ENCODE measurements at regions not wholly inside any gene's neighbourhood (a gene's known extent, or its start where the extent isn't known, plus 50 kb on each side); places are given as distances from the start of the nearest gene placed in this dataset.
A peak's percentile ranks its signal among the peaks of the same experiment; 100 is the strongest.
"Not testable (repeated sequence)": the region's sequence is repeated elsewhere in the genome, so short reads cannot be mapped to it uniquely, and the experiment has no call there.

DNA sequence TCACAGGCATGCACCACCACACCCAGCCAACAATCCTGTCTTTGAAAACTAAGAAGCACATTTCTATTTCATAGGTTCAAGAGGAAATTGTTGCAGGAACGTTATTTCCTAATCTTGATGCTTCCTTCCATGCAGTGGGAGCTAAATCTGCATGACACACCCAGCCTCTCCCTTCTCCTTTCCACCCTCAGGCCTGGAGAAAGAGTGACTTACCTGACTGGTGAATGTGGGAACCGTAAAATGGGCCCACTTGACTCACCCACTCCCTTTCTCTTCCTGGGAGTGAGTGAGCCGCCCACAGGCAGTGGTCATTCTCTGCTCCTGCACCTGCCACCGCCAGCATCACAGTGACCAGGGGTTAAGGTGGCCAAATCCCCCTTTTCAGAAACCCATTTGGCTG is 78.2 kb downstream of the C9orf50 start:
- POLR2A ChIA-PET = no interaction called here
- H3K9me3 Mint-ChIP-seq (ENCODE audit: low read depth) = peaks cover 8% of the 10 kb centered on the region
- H3K27ac Mint-ChIP-seq = no peak overlapping the region
- DNase-seq (no peak), ATAC-seq (no peak)
- intact Hi-C loops (cut with DNase I, micrococcal nuclease) = no loop called here
- H3K4me3 Mint-ChIP-seq = no peak overlapping the region
- no peaks in the 10 kb centered on the region for H3K4me1 Mint-ChIP-seq
- peaks cover 11% of the 10 kb centered on the region for H3K27me3 Mint-ChIP-seq
- CTCF ChIA-PET = interaction anchor here (0.8 kb wide), 1 partner anchor 10 kb away, joined by 3 read pairs; no protein-coding TSS in a partner anchor
- peaks cover 2% of the 10 kb centered on the region for H3K36me3 Mint-ChIP-seq (ENCODE audit: low read depth)

GRCh38 chr9:129541270-129541669 is 79.6 kb downstream of the C9orf50 start:
- Mint-ChIP-seq H3K27me3 (peaks cover 11% of the 10 kb centered on the region), H3K36me3 (ENCODE audit: low read depth) (peaks cover 2% of the 10 kb centered on the region), H3K4me3 (no peak overlapping the region), H3K27ac (no peak overlapping the region), H3K4me1 (no peaks in the 10 kb centered on the region), H3K9me3 (ENCODE audit: low read depth) (peaks cover 8% of the 10 kb centered on the region)
- ChIA-PET POLR2A (no interaction called here), CTCF (no interaction called here)
- DNase-seq = no peak
- no peak for ATAC-seq
- intact Hi-C loops (cut with DNase I, micrococcal nuclease) = no loop called here

DNA sequence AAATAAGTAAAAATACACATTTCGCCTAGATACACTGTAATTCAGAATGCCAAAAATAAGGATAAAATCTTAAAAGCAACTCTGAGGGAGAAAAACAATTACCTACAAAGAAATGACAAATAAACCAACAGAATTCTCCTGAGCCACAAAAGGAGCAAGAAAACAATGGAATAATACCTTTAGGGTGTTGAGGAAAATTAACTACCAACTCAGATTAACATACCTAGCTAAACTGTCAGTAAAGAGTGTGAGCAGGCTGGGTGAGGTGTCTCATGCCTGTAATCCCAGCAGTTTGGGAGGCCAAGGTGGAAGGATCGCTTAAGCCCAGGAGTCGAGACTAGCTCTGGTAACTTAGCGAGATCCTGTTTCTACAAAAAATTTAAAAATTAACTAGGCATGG is 81.5 kb downstream of the C9orf50 start:
- intact Hi-C loops (cut with DNase I, micrococcal nuclease) = no loop called here
- DNase-seq = no peak
- Mint-ChIP-seq H3K27me3 (peaks cover 11% of the 10 kb centered on the region), H3K4me1 (no peaks in the 10 kb centered on the region), H3K9me3 (ENCODE audit: low read depth) (peaks cover 8% of the 10 kb centered on the region), H3K4me3 (no peak overlapping the region), H3K27ac (no peak overlapping the region), H3K36me3 (ENCODE audit: low read depth) (peaks cover 2% of the 10 kb centered on the region)
- ChIA-PET POLR2A (no interaction called here), CTCF (interaction anchor here (0.8 to 1.9 kb wide), 4 partner anchors 8 to 408 kb away, joined by 3 to 7 read pairs (median 3); no protein-coding TSS in a partner anchor)
- ATAC-seq = no peak

DNA sequence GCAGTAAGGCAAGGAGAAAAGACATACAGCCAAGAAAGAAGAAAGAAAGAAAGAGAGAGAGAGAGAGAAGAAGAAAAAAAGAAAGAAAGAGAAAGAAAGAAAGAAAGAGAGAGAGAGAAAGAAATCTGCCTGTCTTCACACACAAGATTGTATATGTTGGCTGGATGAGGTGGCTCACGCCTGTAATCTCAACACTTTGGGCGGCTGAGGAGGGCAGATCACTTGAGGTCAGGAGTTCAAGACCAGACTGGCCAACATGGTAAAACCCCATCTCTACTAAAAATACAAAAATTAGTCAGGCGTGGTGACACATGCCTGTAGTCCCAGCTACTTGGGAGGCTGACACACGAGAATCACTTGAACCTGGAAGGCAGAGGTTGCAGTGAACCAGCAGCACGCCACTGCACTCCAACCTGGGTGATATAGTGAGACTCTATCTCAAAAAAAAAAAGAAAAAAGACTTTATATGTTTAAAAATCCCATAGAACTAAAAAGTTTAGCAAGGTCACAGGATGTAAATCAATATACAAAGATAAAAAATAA is 89.0 kb downstream of the C9orf50 start:
- H3K27ac Mint-ChIP-seq; POLR2A ChIA-PET; H3K4me3 Mint-ChIP-seq; H3K36me3 Mint-ChIP-seq (ENCODE audit: low read depth); H3K27me3 Mint-ChIP-seq; H3K4me1 Mint-ChIP-seq; H3K9me3 Mint-ChIP-seq (ENCODE audit: low read depth); ATAC-seq; intact Hi-C loops (cut with DNase I, micrococcal nuclease): not testable (repeated sequence)
- CTCF ChIA-PET = interaction anchor here (0.7 to 1.0 kb wide), 2 partner anchors 16 to 317 kb away, joined by 3 to 4 read pairs; no protein-coding TSS in a partner anchor
- peak; percentile 32 for DNase-seq

DNA sequence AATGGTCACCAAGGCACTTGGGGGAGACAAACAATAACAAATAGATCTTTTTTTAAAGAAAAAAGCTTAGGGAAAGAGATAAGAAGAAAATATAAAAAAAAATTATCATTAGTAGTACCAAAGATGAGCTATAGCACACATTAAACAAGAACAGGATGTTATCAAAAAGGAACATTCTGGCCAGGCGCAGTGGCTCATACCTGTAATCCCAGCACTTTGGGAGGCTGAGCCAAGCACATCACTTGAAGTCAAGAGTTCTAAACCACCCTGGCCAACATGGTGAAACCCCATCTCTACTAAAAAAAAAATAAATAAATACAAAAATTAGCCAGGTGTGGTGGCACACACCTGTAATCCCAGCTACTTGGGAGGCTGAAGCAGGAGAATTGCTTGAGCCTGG is 92.9 kb downstream of the C9orf50 start:
- ATAC-seq, H3K4me3 Mint-ChIP-seq: not testable (repeated sequence)

DNA sequence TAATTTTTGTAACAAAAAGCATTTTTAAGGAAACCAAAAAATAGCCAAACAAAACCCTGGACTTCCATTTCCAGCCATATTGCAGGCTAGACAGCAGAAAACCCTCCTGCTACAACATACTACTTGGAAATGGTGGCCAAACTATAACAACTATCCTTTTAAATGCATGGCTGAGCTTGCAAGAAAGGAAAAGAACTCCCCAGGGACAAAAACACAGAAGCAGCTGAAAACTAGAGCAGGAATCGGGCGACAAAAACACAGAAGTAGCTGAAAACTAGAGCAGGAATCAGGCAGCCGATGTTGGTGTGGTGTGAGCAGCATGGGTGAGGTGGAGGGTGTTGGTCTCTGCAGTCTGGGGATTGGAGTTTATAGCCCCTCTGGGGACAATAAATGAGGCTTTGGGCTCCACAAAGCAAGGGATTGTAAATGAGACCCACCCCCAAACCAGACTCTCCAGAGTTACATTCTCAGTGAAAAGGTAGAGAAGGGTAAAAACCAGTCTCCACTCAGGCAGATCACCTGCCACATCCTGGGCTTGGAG is 95.2 kb downstream of the C9orf50 start:
- no peaks in the 10 kb centered on the region for H3K4me1 Mint-ChIP-seq
- ChIA-PET POLR2A (no interaction called here), CTCF (no interaction called here)

More for the DNA sequence above, 92.9 kb downstream of the C9orf50 start:
- H3K9me3 Mint-ChIP-seq (ENCODE audit: low read depth); DNase-seq; H3K27me3 Mint-ChIP-seq; H3K36me3 Mint-ChIP-seq (ENCODE audit: low read depth); H3K27ac Mint-ChIP-seq; intact Hi-C loops (cut with DNase I, micrococcal nuclease); H3K4me1 Mint-ChIP-seq; POLR2A ChIA-PET: not testable (repeated sequence)
- CTCF ChIA-PET = interaction anchor here (0.6 kb wide), 1 partner anchor 396 kb away, joined by 3 read pairs; no protein-coding TSS in a partner anchor

DNA sequence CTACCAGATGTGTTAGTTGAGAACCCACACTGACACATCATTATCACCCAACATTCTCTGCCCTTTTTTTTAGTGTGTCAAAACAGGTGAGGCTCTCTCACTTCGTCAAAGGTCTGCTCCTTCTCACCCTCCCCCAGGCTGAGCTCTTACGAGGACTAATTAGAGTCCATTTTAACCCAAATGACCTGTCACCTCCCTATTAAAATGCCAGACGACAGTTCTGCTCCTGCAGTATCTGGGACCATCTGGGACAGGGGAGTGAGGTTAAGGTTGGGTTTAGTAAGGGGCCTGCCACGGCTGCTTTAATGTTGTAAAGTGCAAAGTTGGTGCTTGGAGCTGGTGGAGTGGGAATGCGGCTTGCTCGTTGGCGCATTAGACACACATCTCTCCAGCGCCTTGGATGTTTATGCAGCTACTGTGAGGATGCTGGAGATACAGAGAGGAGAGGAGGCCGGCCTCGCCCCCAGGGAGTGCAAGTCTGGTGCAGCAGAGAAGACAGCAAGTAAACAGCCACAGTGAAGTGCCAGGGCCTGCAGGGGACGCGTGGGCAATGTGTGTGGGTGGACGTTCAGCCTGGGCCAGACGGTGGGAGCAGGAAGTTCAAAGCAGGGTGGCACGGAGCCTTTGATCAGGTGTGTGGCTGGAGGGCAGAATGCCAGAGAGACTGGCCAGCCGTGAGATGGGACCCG is 96.2 kb downstream of the C9orf50 start:
- H3K4me1 Mint-ChIP-seq = no peaks in the 10 kb centered on the region
- CTCF ChIA-PET = no interaction called here
- ATAC-seq (no peak), DNase-seq (no peak)
- no peaks in the 10 kb centered on the region for H3K36me3 Mint-ChIP-seq (ENCODE audit: low read depth)
- no peak overlapping the region for H3K27ac Mint-ChIP-seq
- no peak overlapping the region for H3K4me3 Mint-ChIP-seq
- intact Hi-C loops (cut with DNase I, micrococcal nuclease) = no loop called here
- H3K9me3 Mint-ChIP-seq (ENCODE audit: low read depth) = peaks cover 3% of the 10 kb centered on the region
- H3K27me3 Mint-ChIP-seq = peaks cover 3% of the 10 kb centered on the region
- POLR2A ChIA-PET = no interaction called here

More for the DNA sequence above, 95.2 kb downstream of the C9orf50 start:
- ATAC-seq (no peak), DNase-seq (no peak)
- intact Hi-C loops (cut with DNase I, micrococcal nuclease) = no loop called here
- H3K27ac Mint-ChIP-seq = no peak overlapping the region
- no peaks in the 10 kb centered on the region for H3K36me3 Mint-ChIP-seq (ENCODE audit: low read depth)
- H3K9me3 Mint-ChIP-seq (ENCODE audit: low read depth) = peaks cover 3% of the 10 kb centered on the region
- peaks cover 3% of the 10 kb centered on the region for H3K27me3 Mint-ChIP-seq
- no peak overlapping the region for H3K4me3 Mint-ChIP-seq

DNA sequence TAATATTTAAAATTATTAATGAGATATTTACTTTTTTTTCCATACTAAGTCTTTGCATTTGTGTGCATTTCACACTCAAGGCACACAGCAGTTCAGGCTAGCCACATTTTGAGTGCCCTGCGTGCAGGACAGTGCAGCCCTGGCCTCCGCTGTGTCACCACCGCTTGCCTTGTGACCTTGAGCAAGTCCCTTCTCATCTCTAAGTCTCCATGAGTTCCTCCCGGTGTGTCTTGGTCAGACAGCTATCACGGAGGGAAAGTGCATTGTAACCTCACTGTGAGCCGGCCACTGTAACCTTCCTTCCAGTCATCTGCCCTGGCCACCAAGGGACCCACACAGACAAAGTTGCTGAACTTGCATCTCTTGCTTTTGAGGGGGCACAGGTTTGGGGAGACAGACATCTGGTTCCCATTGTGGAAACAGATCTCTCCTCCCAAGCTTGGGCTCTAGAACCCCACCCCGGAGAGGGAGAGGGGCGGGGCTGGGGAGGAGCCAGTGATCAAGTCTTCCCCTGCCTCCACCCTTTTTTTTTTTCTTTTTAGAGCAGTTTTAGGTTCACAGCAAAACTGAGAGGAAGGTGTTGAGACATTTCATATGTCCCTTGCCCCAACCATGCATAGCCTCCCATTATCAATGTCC is 96.8 kb downstream of the C9orf50 start:
- POLR2A ChIA-PET = no interaction called here
- H3K36me3 Mint-ChIP-seq (ENCODE audit: low read depth) = no peaks in the 10 kb centered on the region
- intact Hi-C loops (cut with DNase I, micrococcal nuclease) = no loop called here
- H3K4me3 Mint-ChIP-seq = no peak overlapping the region
- H3K4me1 Mint-ChIP-seq = no peaks in the 10 kb centered on the region
- CTCF ChIA-PET = no interaction called here
- peaks cover 3% of the 10 kb centered on the region for H3K27me3 Mint-ChIP-seq
- no peak for ATAC-seq
- H3K27ac Mint-ChIP-seq = no peak overlapping the region
- no peak for DNase-seq
- H3K9me3 Mint-ChIP-seq (ENCODE audit: low read depth) = peaks cover 3% of the 10 kb centered on the region

DNA sequence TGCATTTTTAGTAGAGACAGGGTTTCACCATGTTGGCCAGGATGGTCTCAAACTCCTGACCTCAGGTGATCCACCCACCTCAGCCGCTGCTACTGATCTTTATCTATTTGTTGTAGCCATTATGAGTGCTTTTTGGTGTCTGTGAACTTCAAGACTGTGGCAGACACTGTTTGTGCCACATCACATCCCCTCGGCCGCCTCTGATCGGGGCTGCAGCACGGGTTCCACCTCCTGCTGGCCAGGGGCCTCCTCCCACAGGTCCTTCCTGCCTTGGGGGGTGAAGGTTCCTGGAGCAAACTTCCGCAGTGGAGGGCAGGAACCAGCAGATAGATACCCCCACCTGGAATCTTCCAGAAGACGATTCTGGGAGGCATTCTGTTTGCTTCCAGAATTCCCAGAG is 98.5 kb downstream of the C9orf50 start:
- peaks cover 3% of the 10 kb centered on the region for H3K27me3 Mint-ChIP-seq

DNA sequence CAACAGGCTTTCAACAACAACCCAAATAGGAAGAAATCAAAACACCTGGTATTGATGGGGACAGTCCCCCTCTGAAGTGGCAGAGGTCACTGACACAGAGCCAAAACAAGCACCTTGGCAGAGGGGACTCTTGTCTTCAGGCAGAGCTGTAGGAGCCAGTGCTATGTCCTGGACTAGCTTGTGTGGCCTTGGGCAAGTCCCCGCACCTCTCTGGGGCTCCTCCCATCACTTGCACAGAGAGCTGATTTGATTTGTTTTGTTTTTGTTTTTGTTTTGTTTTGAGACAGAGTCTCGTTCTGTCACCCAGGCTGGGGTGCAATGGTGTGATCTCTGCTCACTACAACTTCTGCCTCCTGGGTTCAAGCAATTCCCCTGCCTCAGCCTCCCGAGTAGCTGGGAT is 100.8 kb downstream of the C9orf50 start:
- Mint-ChIP-seq H3K4me3 (no peak overlapping the region), H3K27ac (no peak overlapping the region), H3K27me3 (peaks cover 3% of the 10 kb centered on the region), H3K4me1 (no peaks in the 10 kb centered on the region), H3K9me3 (ENCODE audit: low read depth) (peaks cover 11% of the 10 kb centered on the region), H3K36me3 (ENCODE audit: low read depth) (no peaks in the 10 kb centered on the region)
- ChIA-PET CTCF (no interaction called here), POLR2A (no interaction called here)
- intact Hi-C loops (cut with DNase I, micrococcal nuclease) = no loop called here
- DNase-seq = no peak
- ATAC-seq = no peak

More for the DNA sequence above, 98.5 kb downstream of the C9orf50 start:
- POLR2A ChIA-PET = no interaction called here
- Mint-ChIP-seq H3K4me3 (no peak overlapping the region), H3K4me1 (no peaks in the 10 kb centered on the region), H3K27ac (no peak overlapping the region), H3K9me3 (ENCODE audit: low read depth) (peaks cover 4% of the 10 kb centered on the region), H3K36me3 (ENCODE audit: low read depth) (no peaks in the 10 kb centered on the region)
- ATAC-seq = no peak
- CTCF ChIA-PET = interaction anchor here (1.5 kb wide), 1 partner anchor 391 kb away, joined by 5 read pairs; no protein-coding TSS in a partner anchor
- intact Hi-C loops (cut with DNase I, micrococcal nuclease) = no loop called here
- DNase-seq = no peak

DNA sequence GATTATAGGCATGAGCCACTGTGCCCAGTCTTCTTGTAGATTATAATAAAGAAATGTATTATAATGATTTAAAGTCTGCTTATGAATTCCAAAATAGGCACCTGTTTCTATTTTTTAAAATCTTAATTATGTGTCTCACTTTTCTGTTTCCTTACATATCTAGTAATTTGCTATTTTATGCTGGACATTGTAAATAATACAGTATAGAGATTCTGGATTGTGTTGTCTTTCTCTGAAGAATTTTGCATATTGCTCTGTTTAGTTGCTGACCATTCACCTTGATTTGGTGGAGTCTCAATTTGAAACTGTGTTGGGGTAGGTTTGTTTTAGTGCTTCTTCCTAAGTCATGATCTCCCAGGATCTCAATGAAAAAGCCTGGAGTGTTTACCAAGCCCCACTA is 102.8 kb downstream of the C9orf50 start:
- ATAC-seq (no peak), DNase-seq (no peak)
- CTCF ChIA-PET = no interaction called here
- Mint-ChIP-seq H3K9me3 (ENCODE audit: low read depth) (peaks cover 20% of the 10 kb centered on the region), H3K4me3 (no peak overlapping the region), H3K27me3 (no peaks in the 10 kb centered on the region), H3K4me1 (no peaks in the 10 kb centered on the region), H3K27ac (no peak overlapping the region), H3K36me3 (ENCODE audit: low read depth) (peaks cover 5% of the 10 kb centered on the region)
- intact Hi-C loops (cut with DNase I, micrococcal nuclease) = no loop called here
- POLR2A ChIA-PET = no interaction called here

- H3K4me1 Mint-ChIP-seq = no peaks in the 10 kb centered on the region
- ChIA-PET CTCF (interaction anchor here (0.7 kb wide), 1 partner anchor 356 kb away, joined by 3 read pairs; no protein-coding TSS in a partner anchor), POLR2A (no interaction called here)
- no peak overlapping the region for H3K4me3 Mint-ChIP-seq
- intact Hi-C loops (cut with DNase I, micrococcal nuclease) = no loop called here
- H3K27me3 Mint-ChIP-seq = no peaks in the 10 kb centered on the region
- H3K36me3 Mint-ChIP-seq (ENCODE audit: low read depth) = peaks cover 5% of the 10 kb centered on the region
- peaks cover 20% of the 10 kb centered on the region for H3K9me3 Mint-ChIP-seq (ENCODE audit: low read depth)
- H3K27ac Mint-ChIP-seq = no peak overlapping the region
- DNase-seq = no peak
- ATAC-seq = no peak
These were observed 103.9 kb downstream of the C9orf50 start for GRCh38 chr9:129517006-129517405.
